Testis (tissue), 2 donors: ENCODE measurements at regions not wholly inside any gene's neighbourhood (a gene's known extent, or its start where the extent isn't known, plus 50 kb on each side); places are given as distances from the start of the nearest gene placed in this dataset.

ENCODE experiments used
- CTCF ChIP-seq, 3 experiments: fragments of 450-650 bp in 2 of 3; fragments of 200-600 bp in 1 of 3; sonication (generic) in 1 of 3; IDR thresholded peaks; one replicate each; pipeline ENCODE4 v1.5.1; 2016 to 2019; ENCODE audit warnings: antibody characterized with exemption in 3 of 3, mild to moderate bottlenecking in 2 of 3, moderate library complexity in 1 of 3
- POLR2A ChIP-seq: fragments of 450-650 bp; IDR thresholded peaks from one replicate; pipeline ENCODE4 v1.6.1; 2017; ENCODE audit warnings: antibody characterized with exemption, mild to moderate bottlenecking, moderate library complexity

- TF ChIP-seq POLR2A (no peak), CTCF (IDR thresholded peaks at IDR 0.05) (no peak)
Measured at GRCh38 chrX:21167011-21167410, 207.2 kb upstream of the CNKSR2 start.
